Stomach smooth muscle (tissue), 2 donors: ENCODE measurements at regions not wholly inside any gene's neighbourhood (a gene's known extent, or its start where the extent isn't known, plus 50 kb on each side); places are given as distances from the start of the nearest gene placed in this dataset.
"Not testable (repeated sequence)": the region's sequence is repeated elsewhere in the genome, so short reads cannot be mapped to it uniquely, and the experiment has no call there.

Experiments
- H3K27ac ChIP-seq: one replicate; pipeline ENCODE4 v1.7.0; 2013; ENCODE audit warnings: mild to moderate bottlenecking, low read length, inconsistent platforms
- H3K27me3 ChIP-seq, 2 donors: one replicate each; pipeline ENCODE4 v1.7.0; 2013; ENCODE audit warnings: low read length in 2 of 2; ENCODE audit not compliant: insufficient read depth in 2 of 2, control insufficient read depth in 1 of 2
- H3K36me3 ChIP-seq, 2 donors: one replicate each; pipeline ENCODE4 v1.7.0; 2013; ENCODE audit warnings: low read length in 2 of 2; ENCODE audit not compliant: control insufficient read depth in 2 of 2, insufficient read depth in 2 of 2
- H3K4me1 ChIP-seq: one replicate; pipeline ENCODE4 v1.7.0; 2013; ENCODE audit warnings: low read length; ENCODE audit not compliant: control insufficient read depth, insufficient read depth
- H3K4me3 ChIP-seq, 2 donors: one replicate each; pipeline ENCODE4 v1.7.0; 2013; ENCODE audit warnings: low read length in 2 of 2
- H3K9ac ChIP-seq, 2 donors: one replicate each; pipeline ENCODE4 v1.7.0; 2013; ENCODE audit warnings: low read length in 2 of 2, mild to moderate bottlenecking in 1 of 2
- H3K9me3 ChIP-seq, 2 donors: one replicate each; pipeline ENCODE4 v1.7.0; 2013; ENCODE audit warnings: low read length in 2 of 2; ENCODE audit not compliant: control insufficient read depth in 2 of 2
- donor health status: healthy.
- donor health status: Pancreatic carcinoma.

GRCh38 chr10:131548176-131548575 is 236.7 kb upstream of the TCERG1L start:
- Histone ChIP-seq H3K9me3 (no peaks in the 10 kb centered on the region), H3K4me3 (no peak overlapping the region), H3K4me1 (no peaks in the 10 kb centered on the region), H3K27ac (no peak overlapping the region), H3K36me3 (no peaks in the 10 kb centered on the region), H3K27me3 (peaks cover 0 to 7% of the 10 kb centered on the region in 2 donors), H3K9ac (no peak overlapping the region)

DNA sequence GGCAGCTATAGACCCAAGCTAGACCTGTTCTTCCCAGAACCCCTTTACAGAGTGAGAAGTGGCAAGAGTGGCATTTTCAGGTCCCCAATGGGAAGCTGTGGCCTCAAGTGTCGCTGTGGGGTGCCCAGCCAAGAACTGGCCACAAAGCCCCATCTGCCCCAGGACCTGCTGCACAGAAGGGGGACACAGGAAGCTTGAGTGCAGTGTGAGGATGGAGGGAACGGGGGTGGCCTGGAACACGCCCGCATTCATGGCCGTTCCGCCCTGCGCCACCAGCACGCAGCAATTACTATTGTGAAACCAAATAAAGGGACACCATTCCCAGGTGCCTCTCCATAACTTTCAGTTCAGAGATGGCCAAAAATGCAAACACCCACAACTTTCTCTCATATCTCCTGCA is 237.6 kb upstream of the TCERG1L start:
- Histone ChIP-seq H3K36me3 (no peaks in the 10 kb centered on the region), H3K4me3 (no peak overlapping the region), H3K9me3 (no peaks in the 10 kb centered on the region), H3K27ac (no peak overlapping the region), H3K27me3 (peaks cover 0 to 7% of the 10 kb centered on the region in 2 donors), H3K4me1 (no peaks in the 10 kb centered on the region), H3K9ac (no peak overlapping the region)

- Histone ChIP-seq H3K4me1 (no peaks in the 10 kb centered on the region), H3K9ac (no peak overlapping the region), H3K27ac (no peak overlapping the region), H3K9me3 (no peaks in the 10 kb centered on the region), H3K27me3 (peaks cover 0 to 6% of the 10 kb centered on the region in 2 donors), H3K36me3 (no peaks in the 10 kb centered on the region), H3K4me3 (no peak overlapping the region)
These were observed 241.6 kb upstream of the TCERG1L start for GRCh38 chr10:131553121-131553520.

- no peaks in the 10 kb centered on the region for H3K36me3 ChIP-seq
- no peak overlapping the region for H3K4me3 ChIP-seq
- H3K27ac ChIP-seq, result no peak overlapping the region
- H3K4me1 ChIP-seq, result no peaks in the 10 kb centered on the region
- H3K9me3 ChIP-seq, result no peaks in the 10 kb centered on the region
- no peak overlapping the region for H3K9ac ChIP-seq
- peaks cover 0 to 6% of the 10 kb centered on the region in 2 donors for H3K27me3 ChIP-seq
These were observed 242.1 kb upstream of the TCERG1L start for GRCh38 chr10:131553581-131553980.

GRCh38 chr10:131554821-131555220 is 243.3 kb upstream of the TCERG1L start:
- no peak overlapping the region for H3K4me3 ChIP-seq
- H3K9me3 ChIP-seq, result no peaks in the 10 kb centered on the region
- no peak overlapping the region for H3K27ac ChIP-seq
- H3K9ac ChIP-seq, result no peak overlapping the region
- no peaks in the 10 kb centered on the region for H3K4me1 ChIP-seq
- peaks cover 0 to 8% of the 10 kb centered on the region in 2 donors for H3K27me3 ChIP-seq
- no peaks in the 10 kb centered on the region for H3K36me3 ChIP-seq

GRCh38 chr10:131555406-131555805 is 243.9 kb upstream of the TCERG1L start:
- H3K27ac ChIP-seq, result no peak overlapping the region
- H3K4me3 ChIP-seq, result no peak overlapping the region
- peaks cover 0 to 12% of the 10 kb centered on the region in 2 donors for H3K27me3 ChIP-seq
- no peaks in the 10 kb centered on the region for H3K36me3 ChIP-seq
- no peak overlapping the region for H3K9ac ChIP-seq
- no peaks in the 10 kb centered on the region for H3K9me3 ChIP-seq
- H3K4me1 ChIP-seq, result no peaks in the 10 kb centered on the region

- H3K27me3 ChIP-seq, result peaks cover 0 to 15% of the 10 kb centered on the region in 2 donors
- no peaks in the 10 kb centered on the region for H3K9me3 ChIP-seq
- H3K36me3 ChIP-seq, result no peaks in the 10 kb centered on the region
- no peak overlapping the region for H3K4me3 ChIP-seq
- H3K9ac ChIP-seq, result no peak overlapping the region
- no peaks in the 10 kb centered on the region for H3K4me1 ChIP-seq
- H3K27ac ChIP-seq, result no peak overlapping the region
These were observed 244.8 kb upstream of the TCERG1L start for GRCh38 chr10:131556061-131556896.

DNA sequence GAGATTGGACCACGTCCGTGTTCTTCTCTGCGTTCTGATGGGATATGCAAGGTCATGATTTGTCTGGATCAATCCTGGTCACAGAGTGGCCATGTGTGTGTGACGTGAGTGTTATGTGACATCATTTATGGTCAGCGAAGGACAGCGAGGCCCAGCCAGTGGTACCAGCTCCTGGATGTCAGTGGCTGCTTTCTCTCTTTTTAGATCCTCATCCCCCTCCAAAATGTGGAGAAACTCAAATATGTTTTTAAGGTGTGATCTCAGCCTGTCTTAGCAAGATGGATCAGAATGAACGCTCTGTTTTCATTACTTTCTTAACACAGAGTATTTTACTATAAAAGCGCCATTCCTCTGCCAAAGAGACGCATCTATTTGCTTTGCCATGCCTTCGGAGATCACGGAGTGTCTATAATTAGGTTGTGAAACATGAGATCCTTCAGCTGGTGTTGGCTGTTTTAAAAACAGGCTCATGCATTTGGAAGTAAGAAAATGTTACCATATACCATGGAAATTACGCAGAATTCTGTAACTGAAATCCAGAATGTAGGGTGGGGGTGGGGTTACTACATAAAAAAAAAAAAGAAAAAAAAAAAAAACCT is 245.5 kb upstream of the TCERG1L start:
- no peaks in the 10 kb centered on the region for H3K36me3 ChIP-seq
- H3K9ac ChIP-seq, result no peak overlapping the region
- H3K27ac ChIP-seq, result no peak overlapping the region
- no peaks in the 10 kb centered on the region for H3K9me3 ChIP-seq
- peaks cover 0 to 17% of the 10 kb centered on the region in 2 donors for H3K27me3 ChIP-seq
- no peaks in the 10 kb centered on the region for H3K4me1 ChIP-seq
- no peak overlapping the region for H3K4me3 ChIP-seq

DNA sequence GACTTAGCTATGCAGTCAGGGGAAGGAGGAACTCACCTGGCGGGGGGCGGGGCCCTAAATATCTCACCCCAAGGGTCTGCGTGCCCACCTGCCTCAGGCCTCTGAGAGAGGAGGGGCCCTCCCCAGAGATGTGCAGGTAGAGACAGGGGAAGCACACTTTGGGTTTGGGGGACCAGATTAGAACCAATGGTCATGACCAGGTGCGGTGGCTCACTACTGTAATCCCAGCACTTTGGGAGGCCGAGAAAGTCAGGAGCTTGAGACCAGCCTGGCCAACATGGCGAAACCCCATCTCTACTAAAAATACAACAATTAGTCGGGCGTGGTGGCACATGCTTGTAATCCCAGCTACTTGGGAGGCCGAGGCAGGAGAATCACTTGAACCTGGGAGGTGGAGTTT is 246.4 kb upstream of the TCERG1L start:
- not testable (repeated sequence) for H3K27ac ChIP-seq, H3K9me3 ChIP-seq, H3K4me1 ChIP-seq, H3K36me3 ChIP-seq, H3K4me3 ChIP-seq, H3K9ac ChIP-seq
- peaks cover 0 to 17% of the 10 kb centered on the region in 2 donors for H3K27me3 ChIP-seq

DNA sequence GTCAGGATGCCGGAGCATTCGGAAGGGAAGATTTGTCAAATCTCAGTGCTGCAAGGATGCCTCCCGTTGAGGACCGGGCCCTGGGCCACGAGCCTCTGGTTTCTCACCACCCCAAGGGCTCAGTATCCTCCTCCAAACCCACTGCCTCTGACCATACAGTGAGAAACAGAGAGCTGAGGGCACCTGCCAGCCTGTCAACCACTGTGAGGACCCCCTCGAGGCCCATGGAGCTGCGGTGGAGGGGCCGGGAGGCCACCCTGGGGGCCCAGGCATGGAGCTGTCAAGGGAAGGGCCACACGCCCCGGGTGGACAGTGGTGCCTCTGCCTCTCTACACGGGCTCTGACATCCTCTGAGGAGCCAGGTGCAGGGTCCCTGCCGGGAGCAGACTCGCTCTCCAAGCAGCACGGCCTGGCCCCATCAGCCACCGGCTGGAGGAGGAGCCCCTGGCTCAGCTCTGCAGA is 248.0 kb upstream of the TCERG1L start:
- no peak overlapping the region for H3K9ac ChIP-seq
- no peak overlapping the region for H3K27ac ChIP-seq
- no peaks in the 10 kb centered on the region for H3K36me3 ChIP-seq
- no peaks in the 10 kb centered on the region for H3K4me1 ChIP-seq
- H3K4me3 ChIP-seq, result no peak overlapping the region
- H3K9me3 ChIP-seq, result no peaks in the 10 kb centered on the region
- peaks cover 0 to 17% of the 10 kb centered on the region in 2 donors for H3K27me3 ChIP-seq

DNA sequence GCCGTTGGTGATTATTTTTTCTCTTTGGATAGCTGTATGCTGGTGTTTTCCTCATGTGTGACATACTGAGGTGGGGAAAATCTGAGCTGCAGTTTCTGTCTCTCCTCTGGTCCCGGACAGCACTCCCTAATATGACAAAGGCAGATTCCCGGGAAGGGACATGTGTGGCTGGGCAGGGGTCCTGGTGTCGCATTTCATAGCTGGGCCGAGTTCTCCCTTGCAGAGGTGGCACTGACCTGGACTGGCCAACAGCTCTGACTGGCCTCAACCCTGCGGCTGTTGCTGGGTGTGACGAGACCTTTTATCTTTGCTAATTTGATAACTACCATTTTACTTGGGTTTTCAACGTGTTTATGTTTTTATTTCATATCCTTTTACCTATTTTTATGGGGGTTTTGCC is 248.6 kb upstream of the TCERG1L start:
- Histone ChIP-seq H3K4me1 (no peaks in the 10 kb centered on the region), H3K36me3 (no peaks in the 10 kb centered on the region), H3K9me3 (no peaks in the 10 kb centered on the region), H3K4me3 (no peak overlapping the region), H3K27me3 (peaks cover 0 to 17% of the 10 kb centered on the region in 2 donors), H3K27ac (no peak overlapping the region), H3K9ac (no peak overlapping the region)
